Activated gamma-delta T cell treated with Interleukin-2 at 50 U/mL for 16 hours (primary cell): ENCODE measurements at regions not wholly inside any gene's neighbourhood (a gene's known extent, or its start where the extent isn't known, plus 50 kb on each side); places are given as distances from the start of the nearest gene placed in this dataset.

Experiments used
- DNase-seq: peaks from one replicate; pipeline ENCODE4 v3.0.0-alpha.2; 2020

DNA sequence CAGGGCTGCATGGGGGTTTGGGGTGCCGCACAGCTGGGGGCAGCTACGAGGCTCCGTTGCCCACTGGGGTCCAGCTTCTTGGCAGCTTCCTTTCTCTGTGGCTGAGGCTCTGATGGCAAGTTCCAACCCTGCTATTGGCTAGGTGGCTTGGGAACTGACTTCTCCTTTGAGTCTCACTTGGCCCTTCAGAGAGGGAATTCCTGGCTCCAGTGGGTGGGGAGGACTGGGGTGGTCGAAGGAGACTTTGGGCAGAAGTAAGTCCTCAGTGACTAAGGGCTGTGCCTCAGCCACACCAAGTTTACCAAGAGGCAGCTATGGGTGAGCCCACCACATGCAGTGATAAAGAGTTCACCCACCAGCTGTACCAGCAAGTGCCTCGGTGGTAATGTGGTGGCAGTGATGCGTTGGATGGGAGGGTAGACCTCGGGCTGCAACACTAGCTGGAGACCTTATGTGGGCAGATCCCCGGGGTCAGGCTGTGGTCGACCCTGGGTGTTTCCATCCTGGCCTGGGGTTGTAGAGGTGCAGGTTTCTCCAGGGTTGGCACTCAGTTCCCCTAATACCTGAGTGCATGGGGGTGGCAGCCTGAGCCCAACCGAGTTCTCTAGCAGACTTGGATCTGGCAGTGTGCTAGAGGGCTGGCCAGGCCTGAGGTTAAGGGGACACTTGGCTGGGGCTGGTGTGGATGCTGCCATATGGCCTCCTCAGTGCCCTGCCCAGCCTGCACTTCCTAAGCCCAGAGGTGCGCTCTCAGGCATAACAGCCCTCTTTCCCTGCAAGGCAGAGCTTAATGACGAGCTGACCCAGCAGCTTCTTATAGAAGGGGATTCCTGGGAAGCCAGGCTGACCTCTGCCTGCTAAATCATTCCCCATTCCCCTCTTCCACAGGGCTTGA lies 197.0 kb upstream of the CADM1 start:
- no peak for DNase-seq

DNA sequence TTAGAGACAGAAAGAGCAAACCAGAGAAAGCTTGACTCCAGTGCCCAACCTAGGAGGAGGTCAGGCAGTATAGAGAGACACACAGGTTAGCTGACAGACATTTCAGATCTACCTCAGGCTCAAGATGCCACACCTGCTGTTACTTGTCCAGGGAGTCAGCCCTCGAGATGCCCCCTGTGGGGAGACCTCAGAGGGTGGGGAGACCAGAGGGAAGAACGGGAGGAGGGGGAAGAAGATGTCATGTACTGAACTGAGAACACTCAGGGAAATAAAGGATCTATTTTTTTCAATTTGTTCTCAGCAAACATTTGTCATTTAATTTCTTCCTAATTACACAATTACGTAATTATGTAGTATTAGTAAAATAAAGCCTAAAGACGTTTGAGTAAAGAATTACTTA lies 196.3 kb upstream of the CADM1 start:
- DNase-seq: no peak

DNA sequence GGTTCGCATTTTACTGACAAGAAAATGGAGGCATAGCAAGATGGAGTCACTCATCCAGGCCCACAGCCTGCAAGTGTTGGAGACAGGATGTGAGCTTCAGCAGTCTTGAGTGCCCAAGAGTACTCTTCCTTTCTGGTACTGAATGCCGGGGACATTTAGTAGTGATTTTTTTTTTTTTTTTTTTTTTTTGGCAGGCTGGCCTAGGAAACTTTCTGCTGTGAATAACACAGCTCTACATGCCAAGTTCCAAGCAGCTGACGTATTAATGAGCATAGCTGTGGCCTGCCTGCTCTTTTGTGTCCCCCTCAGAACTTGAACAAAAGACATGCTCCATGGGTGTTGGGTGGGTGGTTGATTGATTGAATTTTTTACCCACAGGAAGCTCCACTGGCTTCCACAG lies 195.5 kb upstream of the CADM1 start:
- no peak for DNase-seq

DNA sequence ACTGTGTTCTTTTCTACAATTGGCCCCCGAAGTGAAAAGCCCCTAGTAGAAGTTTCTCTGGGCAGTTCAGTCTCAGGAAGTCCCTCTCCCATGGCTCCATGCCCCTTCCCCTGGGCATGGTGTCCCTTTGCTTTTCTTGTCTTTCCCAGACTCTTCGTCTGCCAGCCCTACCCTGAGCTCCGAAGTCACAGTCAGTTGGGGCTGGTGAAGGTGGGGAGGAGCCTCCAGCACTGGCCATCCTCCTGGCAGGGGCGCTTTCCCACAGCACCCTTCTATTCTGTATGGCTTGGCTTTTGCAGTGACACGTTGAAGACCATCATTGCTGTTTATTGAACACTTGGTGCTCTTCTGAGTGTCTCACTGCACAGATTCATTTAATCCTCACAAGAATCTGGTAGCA lies 195.1 kb upstream of the CADM1 start:
- no peak for DNase-seq

DNA sequence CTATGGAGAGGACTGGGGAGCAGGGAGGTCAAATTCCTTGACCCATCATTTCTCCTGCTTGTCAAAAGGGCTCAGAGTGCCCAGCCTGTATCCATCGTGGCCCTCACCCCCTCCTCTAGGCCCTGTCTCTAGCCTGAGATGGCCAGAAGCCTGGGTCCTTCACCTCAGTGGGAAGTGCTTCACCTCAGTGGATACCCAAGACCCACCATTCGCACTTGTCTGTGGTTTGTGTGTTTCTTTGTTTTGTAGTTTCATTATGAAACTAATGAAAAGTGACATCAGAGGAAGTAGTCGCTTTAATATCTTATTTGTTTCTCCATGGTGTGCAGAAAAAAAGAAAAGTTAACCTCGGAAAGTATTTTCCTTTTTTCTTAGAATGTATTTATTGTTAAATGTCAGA lies 194.0 kb upstream of the CADM1 start:
- no peak for DNase-seq

DNA sequence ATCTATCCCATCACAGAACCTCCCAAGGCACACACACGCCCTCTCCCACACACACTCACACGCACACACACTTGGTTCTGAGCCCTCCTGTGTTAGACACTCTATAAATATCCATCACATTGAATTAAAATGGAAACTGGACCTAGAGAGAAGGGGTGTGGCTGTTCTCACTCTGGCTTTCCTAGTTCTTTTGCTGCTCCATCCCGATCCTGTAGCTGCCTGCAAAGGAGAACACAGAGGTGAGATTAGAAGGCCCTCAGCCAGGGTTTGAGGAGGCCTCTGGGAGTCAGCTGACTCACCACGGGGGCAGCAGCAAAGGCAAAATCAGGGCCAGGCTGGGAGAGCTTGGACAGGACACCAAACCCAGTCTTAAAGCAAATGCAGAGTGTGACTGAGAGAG lies 192.3 kb upstream of the CADM1 start:
- DNase-seq: no peak

DNA sequence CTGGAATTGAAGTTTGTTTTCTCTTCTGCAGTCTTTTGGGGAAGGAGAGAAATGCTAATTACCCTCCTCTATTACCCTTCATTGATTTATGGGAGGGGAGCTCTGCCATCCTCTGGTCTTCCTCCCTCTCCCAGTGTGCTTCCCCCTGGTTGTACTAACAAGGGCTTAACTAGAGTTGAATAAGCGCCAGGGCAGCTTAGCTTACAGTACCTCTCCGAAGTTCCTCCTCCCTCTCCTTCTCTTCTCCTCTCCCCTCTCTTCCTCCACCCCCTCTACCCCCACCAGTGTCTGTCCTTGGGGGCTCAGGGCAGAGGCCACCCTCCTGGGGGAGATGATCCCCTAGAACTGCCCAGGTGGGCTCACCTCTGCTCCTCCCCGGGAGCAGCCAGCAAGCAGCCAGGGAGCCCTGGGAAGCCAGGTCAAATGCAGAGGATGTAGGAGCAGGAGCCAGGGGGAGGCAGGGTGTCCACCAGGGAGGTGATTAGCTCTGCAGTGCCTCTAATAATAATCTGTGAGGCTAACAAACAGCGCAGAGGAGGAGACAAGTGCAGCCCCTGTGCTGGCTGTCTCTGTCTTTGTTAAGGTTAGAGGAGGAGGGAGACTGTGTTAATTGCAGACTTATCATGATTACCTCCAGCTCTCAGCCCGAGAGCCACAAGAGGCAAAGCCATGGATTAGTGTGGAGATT lies 191.6 kb upstream of the CADM1 start:
- DNase-seq: no peak

DNA sequence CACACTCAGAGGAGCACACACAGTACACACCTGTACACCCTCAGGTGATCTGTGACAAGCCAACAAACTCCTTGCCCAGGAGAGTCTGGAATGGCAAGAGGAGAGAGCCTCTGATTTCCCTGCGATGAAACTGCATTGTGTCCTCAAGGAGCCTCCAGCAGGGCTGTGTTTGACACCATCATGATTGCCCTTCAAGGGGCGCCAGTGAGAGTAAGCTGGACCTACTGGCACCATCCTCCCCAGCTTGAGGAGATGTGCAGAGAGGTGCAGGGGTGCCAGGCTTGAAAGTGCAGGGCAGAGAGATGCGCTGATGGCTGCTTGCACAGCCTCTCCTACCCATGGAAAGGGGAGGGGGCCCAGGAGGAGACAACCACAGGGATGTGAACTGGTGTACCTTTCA lies 188.8 kb upstream of the CADM1 start:
- no peak for DNase-seq

DNA sequence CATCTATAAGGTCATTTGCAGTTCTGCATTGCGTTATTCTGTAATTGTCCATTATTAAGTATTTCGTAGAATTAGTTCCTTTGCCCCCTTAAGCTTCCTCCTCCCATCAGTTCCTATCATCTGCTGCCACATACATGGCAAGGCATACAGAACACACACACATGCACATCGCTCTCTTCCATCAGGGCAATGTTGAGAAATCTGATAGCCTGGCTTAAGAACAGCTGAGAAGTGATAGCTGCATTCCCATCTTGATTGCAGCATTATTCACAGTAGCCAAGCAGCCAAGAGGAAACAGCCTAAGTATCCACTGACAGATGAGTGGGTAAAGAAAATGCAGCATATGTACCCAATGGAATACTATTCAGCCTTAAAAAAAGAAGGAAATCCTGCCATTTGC lies 186.8 kb upstream of the CADM1 start:
- DNase-seq: no peak

DNA sequence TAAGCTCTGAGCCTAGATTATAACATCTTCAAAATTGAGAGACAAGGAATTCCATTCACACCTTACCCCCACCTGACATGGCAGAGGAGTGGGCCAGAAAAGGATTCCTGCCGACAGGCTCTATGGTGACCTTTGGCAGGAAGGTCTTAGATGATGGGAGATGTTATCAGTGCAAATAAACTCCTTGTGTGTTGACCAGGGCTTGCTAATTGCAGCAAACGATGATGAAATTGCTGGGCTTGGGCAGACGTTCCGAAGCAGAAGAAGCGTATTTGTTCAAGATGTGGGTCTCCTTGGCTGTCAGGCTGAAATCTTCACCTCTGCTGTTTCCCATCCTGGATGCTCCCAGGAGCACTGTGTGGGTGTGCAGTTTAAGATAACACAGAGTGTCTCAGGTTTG lies 183.7 kb upstream of the CADM1 start:
- DNase-seq: no peak

DNA sequence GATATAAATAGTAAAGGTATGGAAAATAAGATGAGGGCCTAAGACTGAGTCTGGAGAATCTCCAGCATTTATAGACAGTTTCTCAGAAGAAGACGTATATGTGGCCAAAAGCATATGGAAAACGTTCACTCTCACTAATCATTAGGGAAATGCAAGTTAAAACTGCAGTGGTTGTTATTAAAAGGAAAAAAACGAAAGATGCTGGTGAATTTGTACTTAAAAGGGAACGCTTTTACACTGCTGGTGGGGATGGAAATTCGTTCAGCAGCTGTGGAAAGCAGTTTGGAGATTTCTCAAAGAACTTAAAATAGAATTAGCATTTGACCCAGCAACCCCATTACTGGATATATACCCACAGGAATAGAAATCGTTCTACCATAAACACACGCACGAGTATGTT lies 180.5 kb upstream of the CADM1 start:
- no peak for DNase-seq

DNA sequence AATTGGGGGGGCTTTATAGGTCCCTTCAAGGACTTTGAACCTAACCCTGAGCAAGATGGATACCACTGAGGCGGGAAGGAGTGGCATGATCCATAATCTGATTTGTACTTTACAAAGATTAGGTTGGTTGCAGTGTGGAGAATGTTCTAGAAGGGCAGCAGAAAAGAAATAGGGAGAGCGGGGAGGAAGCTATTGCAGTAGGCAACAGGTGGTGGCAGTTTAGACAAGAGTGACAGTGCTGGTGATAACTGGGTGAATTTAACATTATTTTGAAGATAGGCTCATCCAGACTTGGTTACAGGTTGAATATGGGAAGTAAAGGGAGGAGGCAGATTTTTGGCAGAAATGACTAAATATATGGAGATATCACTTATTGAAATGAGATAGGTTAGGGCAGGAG lies 179.9 kb upstream of the CADM1 start:
- no peak for DNase-seq

DNA sequence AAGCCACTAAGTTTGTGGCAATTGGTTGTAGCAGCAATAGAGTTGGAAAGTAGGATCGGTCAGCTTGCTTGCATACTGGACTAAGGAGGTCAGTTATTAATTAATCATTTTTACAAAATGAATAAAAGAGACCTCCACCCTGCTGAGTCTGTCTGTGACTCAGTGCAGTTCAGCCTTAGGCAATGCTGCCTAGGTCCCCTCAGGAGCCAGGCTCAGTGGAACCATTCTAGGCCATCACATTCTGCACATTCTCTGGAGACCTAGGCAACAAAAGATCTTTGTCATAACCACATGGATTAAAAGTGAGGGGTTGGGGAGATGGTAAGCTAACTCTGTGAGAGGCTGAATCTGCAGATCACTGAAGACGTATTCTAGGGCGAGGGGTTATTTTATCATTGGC lies 178.7 kb upstream of the CADM1 start:
- no peak for DNase-seq

DNA sequence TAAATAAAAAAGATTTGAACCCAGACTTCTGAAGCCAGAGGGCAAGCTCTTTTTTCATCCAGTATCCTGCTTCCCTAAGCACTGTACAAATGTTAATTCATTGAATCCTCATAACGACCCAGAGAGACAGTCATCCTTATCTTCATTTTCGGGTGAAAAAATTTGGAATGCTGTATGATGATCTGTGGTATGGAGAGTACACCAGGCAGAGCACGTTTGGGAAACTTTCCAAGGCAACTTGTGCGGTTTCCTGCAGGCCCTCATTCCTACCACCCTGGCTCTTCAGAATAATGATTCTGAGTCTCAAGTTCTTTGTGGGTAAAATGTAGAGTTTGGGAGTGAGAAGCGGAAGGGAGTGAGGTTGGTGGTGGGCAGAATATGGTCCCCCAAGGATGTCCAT lies 177.9 kb upstream of the CADM1 start:
- no peak for DNase-seq

DNA sequence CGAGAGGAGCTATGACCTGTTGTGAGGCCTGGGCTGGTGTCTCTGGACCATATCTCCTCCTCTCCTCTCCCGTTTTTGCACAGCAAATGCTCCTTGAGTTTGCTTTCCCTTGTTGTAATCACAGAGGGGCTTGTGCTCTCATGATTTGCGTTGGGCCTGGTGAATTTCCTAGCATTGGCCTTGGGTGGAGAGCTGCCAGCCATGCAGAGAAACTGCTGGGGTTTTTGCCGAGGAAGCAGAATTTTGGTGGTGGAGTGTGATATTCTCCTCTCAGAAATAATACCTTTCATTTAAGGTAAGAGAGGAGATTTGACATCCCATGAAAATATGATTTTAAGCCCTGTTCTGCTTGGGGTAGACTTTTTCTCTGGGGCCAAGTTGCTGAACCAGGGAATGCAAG lies 175.7 kb upstream of the CADM1 start:
- DNase-seq: no peak

DNA sequence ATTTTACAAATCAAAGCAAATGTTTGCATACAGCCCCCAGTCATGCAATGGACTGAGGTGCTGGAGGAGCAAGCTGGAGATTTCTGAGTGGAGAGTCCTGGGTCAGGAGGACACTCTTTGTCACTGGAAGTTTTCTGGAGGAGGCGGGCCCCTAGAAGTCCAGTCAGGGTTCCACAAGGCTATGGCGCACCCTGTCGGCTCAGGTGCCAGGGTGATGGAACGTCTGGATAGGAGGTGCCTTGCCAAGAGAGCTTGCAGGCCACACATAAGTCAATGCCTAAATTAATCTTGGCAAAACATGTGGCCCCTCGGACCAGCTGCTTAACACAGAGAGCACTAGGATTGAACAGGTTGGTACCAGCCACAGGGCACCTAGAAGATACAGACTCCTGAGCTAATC lies 174.7 kb upstream of the CADM1 start:
- no peak for DNase-seq

DNA sequence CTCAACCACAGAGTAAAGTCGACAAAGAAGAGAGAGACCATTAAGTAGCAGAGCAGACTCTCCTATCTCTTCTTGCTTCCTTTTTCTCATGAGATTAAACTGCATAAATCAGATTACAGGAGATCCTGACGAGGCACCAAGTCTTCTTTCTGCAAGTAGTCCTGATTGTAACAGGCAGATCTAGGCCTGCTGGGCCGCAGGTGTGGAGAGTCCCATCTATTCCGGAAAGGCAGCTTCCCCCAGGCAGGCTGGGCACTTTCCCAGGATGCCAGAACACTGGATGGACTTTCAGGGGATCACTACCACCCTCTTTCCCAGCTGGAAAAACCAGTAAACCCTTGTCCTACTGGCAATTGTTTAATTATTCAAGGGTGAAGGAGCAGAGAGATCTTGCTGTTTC lies 173.0 kb upstream of the CADM1 start:
- DNase-seq: no peak

DNA sequence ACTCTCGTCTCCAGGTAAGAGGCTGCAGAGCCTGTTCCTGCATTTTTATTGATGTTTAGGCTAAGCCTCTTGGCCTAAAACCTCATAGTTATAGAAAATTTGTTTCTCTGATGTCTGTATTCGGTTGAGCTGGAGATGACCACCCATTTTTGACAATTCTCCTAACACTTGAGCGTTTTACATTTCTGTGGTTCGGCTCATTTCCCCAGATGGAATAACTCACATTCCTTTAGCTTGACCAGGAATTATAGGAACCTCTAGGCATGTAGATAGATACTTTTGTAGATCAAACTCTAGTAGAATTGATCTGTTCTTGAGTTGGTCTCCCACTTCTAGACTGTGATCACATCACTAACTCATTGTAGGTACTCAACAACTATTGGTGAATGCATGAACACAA lies 172.6 kb upstream of the CADM1 start:
- DNase-seq: no peak

DNA sequence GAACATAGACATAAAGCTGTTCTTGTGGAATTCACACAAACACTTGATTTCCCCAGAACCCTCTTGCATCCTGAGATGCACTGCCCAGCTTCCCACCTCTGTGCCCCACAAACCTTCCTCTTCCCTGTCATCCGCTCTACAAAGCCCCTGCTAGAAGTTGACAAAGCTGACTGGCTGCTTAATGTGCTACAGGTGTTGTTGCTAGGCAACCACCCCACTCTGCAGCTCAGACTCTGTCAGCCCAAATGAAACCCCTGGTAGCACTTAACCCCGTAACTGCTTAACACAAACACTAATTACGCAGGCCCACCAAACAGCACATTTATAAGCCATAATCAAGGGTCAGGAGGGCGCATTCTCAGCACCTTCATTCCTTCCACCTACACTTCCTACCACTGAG lies 172.0 kb upstream of the CADM1 start:
- DNase-seq: no peak

DNA sequence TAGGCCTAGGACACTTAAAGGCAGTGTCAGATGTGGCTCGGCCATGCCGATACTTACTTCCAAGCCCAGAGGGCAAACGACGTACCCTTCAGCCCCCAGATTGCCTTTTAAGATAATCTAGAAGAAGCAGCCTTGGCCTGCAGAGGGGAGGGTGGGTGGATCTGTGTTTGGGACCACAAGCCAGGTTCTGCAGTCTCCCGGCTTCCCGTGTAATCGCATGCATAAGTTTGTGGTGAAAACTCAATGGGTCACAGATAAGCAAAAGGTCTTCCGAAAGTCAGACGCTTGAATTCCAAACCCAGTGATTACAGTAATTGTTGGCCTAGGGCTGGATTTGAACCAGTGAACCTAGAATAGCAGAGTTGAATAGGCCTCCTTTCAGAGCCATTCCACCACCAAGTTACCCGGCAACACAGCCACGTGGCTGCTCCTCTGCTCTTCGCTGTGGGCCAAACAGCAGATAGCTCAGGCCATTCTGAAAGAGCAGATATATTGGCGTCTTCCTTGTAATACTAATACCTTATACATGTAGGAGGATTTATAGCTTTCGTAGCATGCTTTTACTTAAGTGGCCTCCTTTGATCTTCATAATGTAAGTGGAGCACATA lies 170.8 kb upstream of the CADM1 start:
- no peak for DNase-seq

DNA sequence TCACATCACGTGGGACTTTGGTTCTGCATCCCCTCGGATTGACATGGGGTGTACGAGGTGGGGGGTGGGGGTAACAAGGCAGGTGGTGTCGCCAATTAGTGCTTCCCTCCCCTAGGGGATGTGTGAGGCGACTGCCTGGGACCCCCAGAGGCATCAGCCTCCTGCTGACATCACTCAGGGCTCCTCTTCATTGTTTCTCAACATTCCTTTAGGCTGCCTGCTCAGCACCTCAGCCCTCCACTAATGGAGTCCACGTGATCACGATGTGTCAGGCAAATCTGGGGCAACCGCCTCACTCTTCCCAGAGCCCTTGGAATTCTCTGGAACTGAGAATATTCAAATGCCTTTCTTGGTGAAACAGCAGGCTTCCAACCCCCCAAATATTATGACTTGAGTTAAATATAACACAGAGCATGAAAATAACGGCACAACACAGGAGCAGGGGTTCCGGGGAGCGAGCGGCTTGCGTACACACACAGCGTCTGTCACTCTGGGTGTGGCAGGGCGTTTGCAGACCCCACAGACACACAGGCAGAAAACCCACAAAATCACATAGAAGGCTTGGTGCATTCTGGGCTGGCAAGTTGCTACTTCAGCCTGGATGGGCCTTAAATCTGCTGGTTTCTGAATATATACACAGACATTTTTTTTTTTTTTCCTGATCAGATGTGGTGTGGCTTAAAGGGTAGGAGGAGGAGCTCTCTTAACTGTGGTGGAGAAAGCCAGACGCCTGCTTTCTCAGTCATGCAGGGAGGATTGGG lies 170.1 kb upstream of the CADM1 start:
- DNase-seq: no peak

DNA sequence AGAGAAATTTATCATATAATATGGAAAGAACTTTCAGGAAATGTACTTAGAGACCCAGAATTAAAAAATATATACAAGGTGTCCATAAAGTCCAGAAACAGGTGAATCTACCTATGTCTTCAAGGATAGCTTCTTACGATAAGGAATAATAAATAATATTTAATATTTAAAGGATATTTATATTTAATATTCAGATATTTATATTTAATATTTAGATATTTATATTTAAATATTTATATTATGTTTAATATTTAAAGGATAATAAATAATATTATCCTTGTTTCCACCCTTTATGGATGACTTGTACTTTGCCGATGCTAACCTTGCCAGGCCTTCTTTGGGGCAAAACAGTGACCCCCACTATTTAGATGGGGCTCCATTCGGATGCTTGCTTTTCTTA lies 169.5 kb upstream of the CADM1 start:
- DNase-seq: no peak

DNA sequence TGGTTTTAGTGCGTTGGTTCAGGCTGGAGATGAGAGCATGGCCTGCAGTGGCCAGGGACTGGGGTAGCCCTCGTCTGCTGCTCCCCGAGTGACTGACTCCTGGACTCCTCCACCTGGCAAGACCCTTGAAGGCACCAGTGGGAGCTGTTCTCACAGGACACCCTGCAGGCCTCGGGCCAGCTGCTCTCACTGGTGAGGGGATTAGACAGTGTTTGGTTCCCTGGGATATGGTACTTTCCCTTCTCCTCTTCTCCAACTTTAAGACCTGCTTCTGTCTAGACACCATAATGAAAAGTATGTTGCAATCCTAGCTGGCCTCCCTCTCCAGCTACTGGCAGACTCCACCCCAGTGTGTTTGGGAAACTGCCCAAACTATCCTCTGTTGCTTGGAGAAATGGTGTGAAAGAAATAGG lies 168.8 kb upstream of the CADM1 start:
- no peak for DNase-seq

DNA sequence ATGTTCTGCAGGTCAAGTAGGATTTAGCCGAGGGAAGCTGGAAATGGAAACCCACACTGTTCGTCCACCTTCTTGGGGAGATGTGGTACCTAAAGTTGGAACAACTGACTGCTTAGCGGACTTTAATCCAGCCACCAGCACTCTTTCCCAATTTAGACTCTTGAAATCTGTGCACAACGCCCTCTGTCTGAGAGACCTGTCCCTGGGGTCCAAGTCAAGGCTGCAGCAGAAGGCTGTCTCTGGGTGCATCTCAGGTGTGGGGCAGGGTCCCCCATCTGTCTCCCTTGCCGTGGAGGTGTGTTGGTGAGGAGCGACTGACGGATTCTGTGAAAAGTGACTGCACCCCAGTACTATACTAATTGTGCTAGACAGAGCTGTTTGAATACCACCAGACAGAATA lies 168.2 kb upstream of the CADM1 start:
- no peak for DNase-seq
